ENCODE measurements at regions not wholly inside any gene's neighbourhood (a gene's known extent, or its start where the extent isn't known, plus 50 kb on each side); places are given as distances from the start of the nearest gene placed in this dataset.

DNA sequence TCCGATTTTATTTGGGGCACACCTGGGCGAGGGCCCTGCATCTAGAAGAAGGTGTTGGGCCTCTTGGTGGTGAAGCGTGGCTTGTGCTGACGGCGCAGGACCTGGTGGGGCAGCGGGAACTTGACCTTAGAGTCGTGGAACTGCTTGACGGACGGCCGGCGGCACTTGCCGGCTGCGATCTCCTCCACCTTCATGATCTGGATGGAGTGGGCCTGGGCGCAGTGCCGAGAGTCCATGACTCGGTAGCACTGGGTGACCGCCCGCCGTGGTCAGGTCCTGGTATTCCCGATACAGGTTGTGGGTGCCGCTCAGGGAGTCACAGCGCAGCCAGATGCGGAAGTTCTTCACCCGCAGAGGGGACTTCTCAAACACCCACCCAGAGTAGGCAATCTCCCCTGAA is 56.8 kb upstream of the ALG13 start:
- no peak for DNase-seq
- no peak overlapping the region for H4K8ac ChIP-seq (ENCODE audit: low read depth in 2 of 2, low read length in 2 of 2)
- H2BK5ac ChIP-seq (ENCODE audit: low read depth, low read length, poor library complexity, severe bottlenecking) = no peak overlapping the region
- no peak overlapping the region for H3K14ac ChIP-seq (replicated peaks; ENCODE audit: low read depth, low read length)
- dilution Hi-C loops (cut with HindIII; ENCODE audit: low sequenced_read_pairs, unreplicated experiment) (no loop called here), intact Hi-C loops (cut with micrococcal nuclease) (no loop called here), in situ Hi-C loops (cut with MboI; ENCODE audit: low sequenced_read_pairs) (no loop called here)
- no peaks in the 10 kb centered on the region for H3K79me1 ChIP-seq (ENCODE audit: low read depth in 1 of 2, low read length in 2 of 2)
- TF ChIP-seq BHLHE40 (IDR thresholded peaks at IDR 0.05; ENCODE audit: low read depth, low read length) (no peak), CEBPB (IDR thresholded peaks at IDR 0.05; ENCODE audit: low read depth, low read length) (no peak), MAZ (IDR thresholded peaks at IDR 0.05; ENCODE audit: borderline replicate concordance, low read depth, low read length) (no peak), MAFK (IDR thresholded peaks at IDR 0.05; ENCODE audit: low read depth, low read length) (no peak), CTCF (conservative IDR thresholded peaks at IDR 0.05; ENCODE audit: low read depth, low read length) (no peak), RCOR1 (IDR thresholded peaks at IDR 0.05; ENCODE audit: insufficient replicate concordance, low read length) (no peak), SMC3 (IDR thresholded peaks at IDR 0.05; ENCODE audit: low read depth, low read length) (no peak), FOS (IDR thresholded peaks at IDR 0.05; ENCODE audit: low read depth, low read length) (no peak), USF2 (IDR thresholded peaks at IDR 0.05; ENCODE audit: low read depth, low read length) (no peak), MXI1 (IDR thresholded peaks at IDR 0.05; ENCODE audit: borderline replicate concordance, low read depth, low read length) (no peak), NFE2L2 (IDR thresholded peaks at IDR 0.05; ENCODE audit: low read depth, low read length) (no peak), RAD21 (IDR thresholded peaks at IDR 0.05; ENCODE audit: low read length) (no peak), POLR2A (IDR thresholded peaks at IDR 0.05; ENCODE audit: low read depth, low read length) (no peak)
- TF ChIP-seq, protein P1, sequence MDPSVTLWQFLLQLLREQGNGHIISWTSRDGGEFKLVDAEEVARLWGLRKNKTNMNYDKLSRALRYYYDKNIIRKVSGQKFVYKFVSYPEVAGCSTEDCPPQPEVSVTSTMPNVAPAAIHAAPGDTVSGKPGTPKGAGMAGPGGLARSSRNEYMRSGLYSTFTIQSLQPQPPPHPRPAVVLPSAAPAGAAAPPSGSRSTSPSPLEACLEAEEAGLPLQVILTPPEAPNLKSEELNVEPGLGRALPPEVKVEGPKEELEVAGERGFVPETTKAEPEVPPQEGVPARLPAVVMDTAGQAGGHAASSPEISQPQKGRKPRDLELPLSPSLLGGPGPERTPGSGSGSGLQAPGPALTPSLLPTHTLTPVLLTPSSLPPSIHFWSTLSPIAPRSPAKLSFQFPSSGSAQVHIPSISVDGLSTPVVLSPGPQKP (IDR thresholded peaks at IDR 0.05; ENCODE audit: borderline replicate concordance, low read depth, low read length) = no peak
- H4K5ac ChIP-seq (ENCODE audit: low read depth, low read length) = no peak overlapping the region
- H3K9me1 ChIP-seq (ENCODE audit: insufficient read depth, low read length) = no peaks in the 10 kb centered on the region
- no peak for ATAC-seq (ENCODE audit: low read depth)
- H3K4me3 ChIP-seq (ENCODE audit: insufficient read depth, low read depth, low read length) = no peak overlapping the region
- H3K4me1 ChIP-seq (ENCODE audit: control insufficient read depth, insufficient read depth, low read length) = no peaks in the 10 kb centered on the region
- H3K4ac ChIP-seq (ENCODE audit: low read depth, low read length) = no peak overlapping the region
- ChIA-PET POLR2A (ENCODE audit: unreplicated experiment) (no interaction called here), CTCF (interaction anchor here (0.5 kb wide), 1 partner anchor 1090 kb away, joined by 3 read pairs; no protein-coding TSS in a partner anchor)
- no peak overlapping the region for H2BK20ac ChIP-seq (ENCODE audit: low read depth, low read length)
- H2AK9ac ChIP-seq (replicated peaks; ENCODE audit: low read depth, low read length, poor library complexity) = no peak overlapping the region
- no peaks in the 10 kb centered on the region for H3K27me3 ChIP-seq (ENCODE audit: control insufficient read depth, insufficient read depth, low read length)
- no peak overlapping the region for H2AFZ ChIP-seq (replicated peaks; ENCODE audit: low read length, poor library complexity)
- 86% methylated on average over 7 of the region's 24 CpGs; no CpG with 5 or more reads in 1 of the 2 experiments for WGBS, 2 experiments (ENCODE audit: extremely low coverage in 2 of 2, insufficient read length in 1 of 2)
- no peak overlapping the region for H2AK5ac ChIP-seq (ENCODE audit: low read depth, low read length)
- H2BK120ac ChIP-seq (ENCODE audit: low read depth, low read length) = no peak overlapping the region
- no peak overlapping the region for H3K56ac ChIP-seq (ENCODE audit: extremely low read depth, insufficient read depth, low read length)
- no peak overlapping the region for H3K4me2 ChIP-seq (ENCODE audit: low read depth, low read length)
- no peak overlapping the region for H3K27ac ChIP-seq (ENCODE audit: insufficient read depth, low read length)
- H3K9ac ChIP-seq (ENCODE audit: low read depth, low read length) = no peak overlapping the region
- BruUV-seq (replicated peaks) = no TSS peak
- H3K18ac ChIP-seq (ENCODE audit: low read depth, low read length) = no peak overlapping the region
- no peak overlapping the region for H3K23ac ChIP-seq (ENCODE audit: low read depth, low read length)
- no peaks in the 10 kb centered on the region for H3K9me3 ChIP-seq (ENCODE audit: control insufficient read depth, insufficient read depth, low read length)
- no peaks in the 10 kb centered on the region for H3K36me3 ChIP-seq (ENCODE audit: control insufficient read depth, insufficient read depth, low read length)
- no peaks in the 10 kb centered on the region for H4K20me1 ChIP-seq (ENCODE audit: insufficient read depth, low read length)
- H4K91ac ChIP-seq (ENCODE audit: insufficient read depth, low read depth, low read length) = no peak overlapping the region
- H2BK15ac ChIP-seq (ENCODE audit: low read depth, low read length) = no peak overlapping the region

Data from IMR-90 (cell line).